T-cell (primary cell): ENCODE measurements at regions not wholly inside any gene's neighbourhood (a gene's known extent, or its start where the extent isn't known, plus 50 kb on each side); places are given as distances from the start of the nearest gene placed in this dataset.

Experiments used
- ATAC-seq, 4 experiments: fragments of 200-7000 bp in 3 of 4; fragments of 150-1000 bp in 1 of 4; cut with Tn5 transposase; replicated peaks in 1 of 4; 1 replicate in 3 of 4; 2 replicates in 1 of 4; pipeline ENCODE4 v1.10.0; 2021; ENCODE audit warnings: moderate library complexity in 3 of 4, mild to moderate bottlenecking in 2 of 4, moderate number of reproducible peaks in 1 of 4
- CTCF ChIA-PET, 2 donors: fragments of 300-600 bp; sonication (Branson Sonifier 250); formaldehyde crosslinking; loops; one replicate each; lab custom pipeline; 2022; ENCODE audit warnings: antibody characterized with exemption in 2 of 2; lab: Charles Lee
- POLR2A ChIA-PET, 2 donors: fragments of 300-600 bp; sonication (Branson Sonifier 250); formaldehyde crosslinking; loops; one replicate each; lab custom pipeline; 2022; ENCODE audit warnings: antibody characterized with exemption in 2 of 2; lab: Charles Lee
- DNase-seq, 35 experiments: peaks; one replicate each; pipeline versions ENCODE4 v3.0.0 to v3.0.0-alpha.2; 2013 to 2023
- H3K27ac ChIP-seq: one replicate; pipeline ENCODE4 v1.5.1; 2013; ENCODE audit warnings: low read length
- H3K27me3 ChIP-seq, 2 experiments: replicated peaks in 1 of 2; 1 replicate in 1 of 2; 2 replicates in 1 of 2; pipeline versions ENCODE4 v1.6.1 to v1.7.0; 2013; ENCODE audit warnings: low read length in 1 of 2, mixed read lengths in 1 of 2; ENCODE audit not compliant: control insufficient read depth in 2 of 2, insufficient read depth in 2 of 2; ENCODE audit errors: extremely low read depth in 1 of 2
- H3K36me3 ChIP-seq, 2 donors: 1 replicate in 1 of 2; 2 replicates in 1 of 2; pipeline versions ENCODE4 v1.6.1 to v1.7.0; 2013; ENCODE audit warnings: low read length in 1 of 2; ENCODE audit not compliant: control insufficient read depth in 2 of 2, insufficient read depth in 1 of 2; ENCODE audit errors: extremely low read depth in 1 of 2
- H3K4me1 ChIP-seq, 2 experiments: 1 replicate in 1 of 2; 2 replicates in 1 of 2; pipeline versions ENCODE4 v1.6.1 to v1.7.0; 2013; ENCODE audit warnings: low read length in 2 of 2, mixed read lengths in 1 of 2; ENCODE audit not compliant: insufficient read depth in 2 of 2, control insufficient read depth in 1 of 2; ENCODE audit errors: extremely low read depth in 1 of 2
- H3K4me3 ChIP-seq, 2 donors: 1 replicate in 1 of 2; 2 replicates in 1 of 2; pipeline versions ENCODE4 v1.5.1 to v1.7.0; 2013; ENCODE audit warnings: mild to moderate bottlenecking in 2 of 2, low read length in 1 of 2, moderate library complexity in 1 of 2; ENCODE audit not compliant: control insufficient read depth in 1 of 2; ENCODE audit errors: extremely low read depth in 1 of 2
- H3K9me3 ChIP-seq: 2 replicates; pipeline ENCODE4 v1.7.0; 2013
- H3K27ac Mint-ChIP-seq, 2 donors: one replicate each; pipeline ENCODE4 v1.8.0; 2020 to 2021; ENCODE audit warnings: mild to moderate bottlenecking in 2 of 2, mixed read lengths in 2 of 2
- H3K27me3 Mint-ChIP-seq, 2 donors: one replicate each; pipeline ENCODE4 v1.8.0; 2021 to 2022; ENCODE audit warnings: mixed read lengths in 2 of 2
- H3K36me3 Mint-ChIP-seq: one replicate; pipeline ENCODE4 v1.8.0; 2021; ENCODE audit warnings: mixed read lengths
- H3K4me1 Mint-ChIP-seq, 3 donors: one replicate each; pipeline ENCODE4 v1.8.0; 2020 to 2022; ENCODE audit warnings: mixed read lengths in 3 of 3, mild to moderate bottlenecking in 1 of 3
- H3K4me3 Mint-ChIP-seq, 3 donors: one replicate each; pipeline ENCODE4 v1.8.0; 2020 to 2022; ENCODE audit warnings: mild to moderate bottlenecking in 3 of 3, mixed read lengths in 3 of 3, moderate library complexity in 3 of 3
- H3K9me3 Mint-ChIP-seq, 3 donors: one replicate each; pipeline ENCODE4 v1.8.0; 2020 to 2022; ENCODE audit warnings: mixed read lengths in 3 of 3
- WGBS: methylation state at CpG from one replicate; pipeline ENCODE4 v1.1.5; 2013; ENCODE audit warnings: missing lambda C conversion rate; ENCODE audit not compliant: insufficient coverage; 5-methylcytosine and 5-hydroxymethylcytosine counted together

GRCh38 chr2:163066085-163066484, 227.5 kb upstream of the KCNH7 start:
- no peak overlapping the region for H3K27ac ChIP-seq
- H3K4me3 Mint-ChIP-seq, result no peak overlapping the region
- no peak overlapping the region for H3K4me3 ChIP-seq
- POLR2A ChIA-PET, result no interaction called here
- H3K36me3 ChIP-seq, result no peaks in the 10 kb centered on the region
- DNase-seq (no peak), ATAC-seq (no peak)
- no peaks in the 10 kb centered on the region for H3K4me1 ChIP-seq
- no peaks in the 10 kb centered on the region for H3K36me3 Mint-ChIP-seq
- H3K27me3 Mint-ChIP-seq, result no peaks in the 10 kb centered on the region
- no peak overlapping the region for H3K27ac Mint-ChIP-seq
- CTCF ChIA-PET, result no interaction called here
- H3K4me1 Mint-ChIP-seq, result no peaks in the 10 kb centered on the region
- peaks cover 3 to 12% (median 10%) of the 10 kb centered on the region in 3 donors for H3K9me3 Mint-ChIP-seq
- no peaks in the 10 kb centered on the region for H3K27me3 ChIP-seq
- H3K9me3 ChIP-seq, result no peaks in the 10 kb centered on the region

- H3K27me3 ChIP-seq, result no peaks in the 10 kb centered on the region
- H3K4me3 Mint-ChIP-seq, result no peak overlapping the region
- H3K36me3 ChIP-seq, result no peaks in the 10 kb centered on the region
- H3K27ac ChIP-seq, result no peak overlapping the region
- no peaks in the 10 kb centered on the region for H3K4me1 ChIP-seq
- DNase-seq (no peak), ATAC-seq (no peak)
- H3K9me3 Mint-ChIP-seq, result peaks cover 3 to 6% (median 3%) of the 10 kb centered on the region in 3 donors
- no peaks in the 10 kb centered on the region for H3K4me1 Mint-ChIP-seq
- ChIA-PET POLR2A (no interaction called here), CTCF (no interaction called here)
- no peaks in the 10 kb centered on the region for H3K27me3 Mint-ChIP-seq
- H3K4me3 ChIP-seq, result no peak overlapping the region
- no peaks in the 10 kb centered on the region for H3K36me3 Mint-ChIP-seq
- H3K27ac Mint-ChIP-seq, result no peak overlapping the region
- 89% methylated on average over 1 of the region's 3 CpGs for WGBS
- H3K9me3 ChIP-seq, result no peaks in the 10 kb centered on the region
Measured at GRCh38 chr2:163062524-163062923, 224.0 kb upstream of the KCNH7 start.

DNA sequence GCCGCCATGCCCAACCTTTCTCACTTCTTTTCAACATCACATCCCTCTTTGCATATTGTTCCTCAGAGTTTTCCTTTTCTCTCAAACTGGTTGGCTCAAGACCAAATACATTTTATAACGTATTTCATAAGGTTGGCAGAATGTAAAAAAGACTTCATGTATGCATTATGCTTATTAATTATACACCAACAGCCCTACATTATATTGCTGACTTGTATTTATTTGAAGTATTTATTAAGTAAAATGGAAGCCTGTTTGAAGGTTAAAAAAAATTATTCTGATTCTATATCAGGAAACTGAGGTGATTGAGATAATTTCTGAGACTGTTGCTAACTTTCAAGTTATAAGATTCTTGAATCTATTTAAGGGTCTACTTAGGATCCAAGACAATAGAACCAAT, 208.0 kb upstream of the KCNH7 start:
- no peaks in the 10 kb centered on the region for H3K36me3 ChIP-seq
- POLR2A ChIA-PET, result no interaction called here
- WGBS, result 100% methylated on average over 1 of the region's 2 CpGs

DNA sequence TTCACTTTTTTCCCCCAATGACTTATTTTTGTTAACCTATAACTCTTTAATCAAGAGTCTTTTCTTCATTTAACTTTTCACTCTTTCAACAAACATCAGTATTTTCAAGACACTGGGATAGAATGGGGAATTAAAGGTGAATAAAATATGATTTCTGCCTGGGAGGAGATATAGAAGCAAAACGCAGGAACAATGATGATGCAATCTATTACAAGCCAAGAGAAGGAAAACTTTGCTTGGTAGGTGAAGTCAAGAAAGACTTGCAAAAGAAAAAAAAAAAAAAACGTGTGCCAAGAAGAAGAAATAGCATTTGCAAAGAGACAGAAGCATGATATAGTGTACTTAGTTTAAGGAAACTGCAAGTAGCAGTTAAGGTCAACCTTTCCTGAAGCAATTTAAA, 207.3 kb upstream of the KCNH7 start:
- H3K4me1 Mint-ChIP-seq, result no peaks in the 10 kb centered on the region
- H3K9me3 Mint-ChIP-seq, result peaks cover 0 to 8% (median 2%) of the 10 kb centered on the region in 3 donors
- H3K36me3 ChIP-seq, result no peaks in the 10 kb centered on the region
- H3K4me1 ChIP-seq, result no peaks in the 10 kb centered on the region
- POLR2A ChIA-PET, result no interaction called here
- no peaks in the 10 kb centered on the region for H3K27me3 ChIP-seq
- no peak overlapping the region for H3K27ac ChIP-seq
- CTCF ChIA-PET, result no interaction called here
- H3K27ac Mint-ChIP-seq, result no peak overlapping the region
- WGBS, result no CpG with 5 or more reads among the region's 2 CpGs
- ATAC-seq, result no peak
- H3K27me3 Mint-ChIP-seq, result no peaks in the 10 kb centered on the region
- H3K4me3 Mint-ChIP-seq, result no peak overlapping the region
- no peak for DNase-seq
- H3K4me3 ChIP-seq, result no peak overlapping the region
- no peaks in the 10 kb centered on the region for H3K36me3 Mint-ChIP-seq
- H3K9me3 ChIP-seq, result no peaks in the 10 kb centered on the region

More for the DNA sequence above, 208.0 kb upstream of the KCNH7 start:
- H3K4me1 ChIP-seq, result no peaks in the 10 kb centered on the region
- Mint-ChIP-seq H3K4me1 (no peaks in the 10 kb centered on the region), H3K4me3 (no peak overlapping the region), H3K36me3 (no peaks in the 10 kb centered on the region), H3K9me3 (peaks cover 0 to 6% (median 2%) of the 10 kb centered on the region in 3 donors), H3K27ac (no peak overlapping the region), H3K27me3 (no peaks in the 10 kb centered on the region)
- no peak for DNase-seq
- H3K4me3 ChIP-seq, result no peak overlapping the region
- no peaks in the 10 kb centered on the region for H3K9me3 ChIP-seq
- H3K27me3 ChIP-seq, result no peaks in the 10 kb centered on the region
- no peak for ATAC-seq
- CTCF ChIA-PET, result no interaction called here
- H3K27ac ChIP-seq, result no peak overlapping the region

- POLR2A ChIA-PET, result no interaction called here
- H3K27me3 ChIP-seq, result no peaks in the 10 kb centered on the region
- H3K27ac ChIP-seq, result no peak overlapping the region
- Mint-ChIP-seq H3K4me1 (no peaks in the 10 kb centered on the region), H3K27ac (no peak overlapping the region), H3K4me3 (no peak overlapping the region), H3K9me3 (peaks cover 0 to 5% (median 2%) of the 10 kb centered on the region in 3 donors), H3K36me3 (no peaks in the 10 kb centered on the region), H3K27me3 (no peaks in the 10 kb centered on the region)
- WGBS, result no CpG with 5 or more reads among the region's 3 CpGs
- CTCF ChIA-PET, result no interaction called here
- DNase-seq (no peak), ATAC-seq (no peak)
- H3K4me1 ChIP-seq, result no peaks in the 10 kb centered on the region
- H3K9me3 ChIP-seq, result no peaks in the 10 kb centered on the region
- H3K36me3 ChIP-seq, result no peaks in the 10 kb centered on the region
- no peak overlapping the region for H3K4me3 ChIP-seq
Measured at GRCh38 chr2:163044114-163044513, 205.5 kb upstream of the KCNH7 start.

GRCh38 chr2:163043201-163043600, 204.6 kb upstream of the KCNH7 start:
- WGBS, result no CpG with 5 or more reads among the region's 1 CpG
- Histone ChIP-seq H3K9me3 (no peaks in the 10 kb centered on the region), H3K27me3 (no peaks in the 10 kb centered on the region), H3K27ac (no peak overlapping the region), H3K36me3 (no peaks in the 10 kb centered on the region), H3K4me3 (no peak overlapping the region), H3K4me1 (no peaks in the 10 kb centered on the region)
- H3K9me3 Mint-ChIP-seq, result peaks cover 0 to 5% (median 2%) of the 10 kb centered on the region in 3 donors
- H3K4me1 Mint-ChIP-seq, result no peaks in the 10 kb centered on the region
- no peaks in the 10 kb centered on the region for H3K36me3 Mint-ChIP-seq
- H3K4me3 Mint-ChIP-seq, result no peak overlapping the region
- H3K27me3 Mint-ChIP-seq, result no peaks in the 10 kb centered on the region
- ChIA-PET CTCF (no interaction called here), POLR2A (no interaction called here)
- no peak overlapping the region for H3K27ac Mint-ChIP-seq
- DNase-seq, result no peak
- ATAC-seq, result no peak

DNA sequence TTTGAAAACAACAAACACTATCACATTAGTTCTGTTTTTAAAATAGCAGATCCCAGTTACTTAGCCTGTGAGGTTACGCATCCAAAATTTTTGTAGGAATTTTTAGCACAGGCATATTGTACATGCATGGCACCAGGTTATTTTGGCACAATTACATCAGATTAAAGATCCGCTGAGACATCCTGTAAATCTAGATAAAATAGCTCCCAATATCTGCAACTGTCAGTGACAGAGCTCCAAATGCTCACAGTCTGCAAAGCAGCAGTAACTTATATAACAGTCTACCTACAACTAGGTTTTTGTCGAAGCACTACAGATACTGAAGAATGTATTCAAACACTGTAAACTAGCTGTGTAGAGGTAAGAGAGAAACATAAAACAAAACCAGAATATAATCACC, 200.7 kb upstream of the KCNH7 start:
- Mint-ChIP-seq H3K4me3 (no peak overlapping the region), H3K27ac (no peak overlapping the region), H3K9me3 (peaks cover 0 to 15% (median 4%) of the 10 kb centered on the region in 3 donors), H3K36me3 (no peaks in the 10 kb centered on the region), H3K4me1 (no peaks in the 10 kb centered on the region), H3K27me3 (no peaks in the 10 kb centered on the region)
- DNase-seq (no peak), ATAC-seq (no peak)
- no peaks in the 10 kb centered on the region for H3K9me3 ChIP-seq
- CTCF ChIA-PET, result no interaction called here
- H3K27me3 ChIP-seq, result no peaks in the 10 kb centered on the region
- WGBS, result 92% methylated on average over 2 of the region's 3 CpGs
- no peaks in the 10 kb centered on the region for H3K4me1 ChIP-seq
- H3K4me3 ChIP-seq, result no peak overlapping the region
- H3K36me3 ChIP-seq, result no peaks in the 10 kb centered on the region
- no peak overlapping the region for H3K27ac ChIP-seq
- POLR2A ChIA-PET, result no interaction called here
